Stimulated activated CD4-positive, alpha-beta T cell treated with anti-CD3 and anti-CD28 coated beads, Interleukin-4, amount 100 ng/mL, for 1 hour (primary cell): ENCODE measurements at regions not wholly inside any gene's neighbourhood (a gene's known extent, or its start where the extent isn't known, plus 50 kb on each side); places are given as distances from the start of the nearest gene placed in this dataset.

Experiments used
- DNase-seq: peaks from one replicate; pipeline ENCODE4 v3.0.0-alpha.2; 2020

GRCh38 chr12:45590646-45591045 lies 138.9 kb upstream of the ARID2 start:
- DNase-seq = no peak

GRCh38 chr12:45591635-45592034 lies 137.9 kb upstream of the ARID2 start:
- DNase-seq = no peak

- DNase-seq = no peak
These were observed 133.1 kb upstream of the ARID2 start for GRCh38 chr12:45596366-45596765.

GRCh38 chr12:45598336-45598735 lies 131.2 kb upstream of the ARID2 start:
- no peak for DNase-seq

GRCh38 chr12:45598761-45599160 lies 130.7 kb upstream of the ARID2 start:
- DNase-seq = no peak

- no peak for DNase-seq
These were observed 130.3 kb upstream of the ARID2 start for GRCh38 chr12:45599196-45599595.

GRCh38 chr12:45601390-45601789 lies 128.1 kb upstream of the ARID2 start:
- no peak for DNase-seq

- DNase-seq = no peak
These were observed 127.6 kb upstream of the ARID2 start for GRCh38 chr12:45601888-45602287.

- DNase-seq = no peak
These were observed 123.9 kb upstream of the ARID2 start for GRCh38 chr12:45605624-45606023.

GRCh38 chr12:45611061-45611460 lies 118.4 kb upstream of the ARID2 start:
- no peak for DNase-seq

- DNase-seq = no peak
These were observed 118.0 kb upstream of the ARID2 start for GRCh38 chr12:45611495-45611894.

GRCh38 chr12:45612044-45612794 lies 117.3 kb upstream of the ARID2 start:
- DNase-seq = no peak

GRCh38 chr12:45613296-45613695 lies 116.2 kb upstream of the ARID2 start:
- DNase-seq = no peak

GRCh38 chr12:45613855-45614254 lies 115.7 kb upstream of the ARID2 start:
- no peak for DNase-seq

- DNase-seq = no peak
These were observed 114.2 kb upstream of the ARID2 start for GRCh38 chr12:45615268-45615667.

- DNase-seq = no peak
These were observed 109.8 kb upstream of the ARID2 start for GRCh38 chr12:45619736-45620135.

GRCh38 chr12:45621703-45622102 lies 107.8 kb upstream of the ARID2 start:
- DNase-seq = no peak

- DNase-seq = no peak
These were observed 107.1 kb upstream of the ARID2 start for GRCh38 chr12:45622210-45622937.

GRCh38 chr12:45623221-45623620 lies 106.3 kb upstream of the ARID2 start:
- DNase-seq = no peak

- no peak for DNase-seq
These were observed 105.6 kb upstream of the ARID2 start for GRCh38 chr12:45623940-45624339.

GRCh38 chr12:45626965-45627364 lies 102.5 kb upstream of the ARID2 start:
- DNase-seq = no peak

- no peak for DNase-seq
These were observed 102.0 kb upstream of the ARID2 start for GRCh38 chr12:45627407-45628069.

GRCh38 chr12:45629292-45629691 lies 100.2 kb upstream of the ARID2 start:
- DNase-seq = no peak

- DNase-seq = no peak
These were observed 95.8 kb upstream of the ARID2 start for GRCh38 chr12:45633733-45634132.
